AG04450 (cell line): ENCODE measurements at regions not wholly inside any gene's neighbourhood (a gene's known extent, or its start where the extent isn't known, plus 50 kb on each side); places are given as distances from the start of the nearest gene placed in this dataset.

Source experiments
- CTCF ChIA-PET: fragments of 300-600, 350-600 bp; formaldehyde crosslinking; extraction: SDS; loops from one replicate; lab custom pipeline; 2022; ENCODE audit warnings: antibody characterized with exemption, inconsistent platforms; lab: Charles Lee
- POLR2A ChIA-PET: fragments of 350-600 bp; formaldehyde crosslinking; extraction: SDS; loops from one replicate; lab custom pipeline; 2021; ENCODE audit warnings: antibody characterized with exemption, inconsistent platforms; lab: Yijun Ruan, JAX
- DNase-seq: peaks from one replicate; pipeline ENCODE4 v3.0.0-alpha.2; 2011; ENCODE audit warnings: low read depth, low spot score
- H3K27ac ChIP-seq: one replicate; pipeline ENCODE4 v1.5.1; 2012; ENCODE audit warnings: low read depth, low read length, control low read depth
- H3K27me3 ChIP-seq: one replicate; pipeline ENCODE4 v1.6.0; 2012; ENCODE audit warnings: low read length; ENCODE audit not compliant: control insufficient read depth, insufficient read depth
- H3K4me3 ChIP-seq: 2 replicates; pipeline ENCODE4 v1.5.1; 2011; ENCODE audit warnings: mild to moderate bottlenecking, low read depth, low read length, control low read depth
- H3K9me3 ChIP-seq: 2 replicates; pipeline ENCODE4 v1.5.1; 2012; ENCODE audit warnings: low read length; ENCODE audit not compliant: control insufficient read depth, insufficient read depth
- CTCF ChIP-seq: IDR thresholded peaks from 2 replicates; pipeline ENCODE4 v1.5.1; 2011; ENCODE audit warnings: low read depth, low read length, control low read depth, inconsistent platforms

DNA sequence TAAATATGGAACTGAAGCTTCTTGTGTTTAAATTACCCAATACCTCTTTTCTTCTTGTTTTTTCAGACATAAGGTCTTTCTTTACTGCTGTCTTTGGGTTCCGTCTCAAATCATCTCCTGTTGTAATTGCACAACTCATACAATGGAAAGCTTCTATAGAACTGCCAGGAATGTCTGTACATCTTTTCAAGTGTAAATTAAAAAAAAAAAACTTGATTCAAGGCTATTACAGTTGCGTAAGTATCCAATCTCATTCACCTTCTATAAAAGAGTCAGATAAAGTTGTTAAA lies 243.5 kb downstream of the ICE1 start:
- no peak for TF ChIP-seq CTCF
- H3K27ac ChIP-seq, result no peak overlapping the region
- DNase-seq, result no peak
- peaks cover 44% of the 10 kb centered on the region for H3K9me3 ChIP-seq
- ChIA-PET CTCF (no interaction called here), POLR2A (no interaction called here)
- no peak overlapping the region for H3K4me3 ChIP-seq
- no peaks in the 10 kb centered on the region for H3K27me3 ChIP-seq

GRCh38 chr5:5665225-5666075 lies 243.0 kb downstream of the ICE1 start:
- no peak for TF ChIP-seq CTCF
- ChIA-PET CTCF (no interaction called here), POLR2A (no interaction called here)
- H3K4me3 ChIP-seq, result no peak overlapping the region
- DNase-seq, result no peak
- no peak overlapping the region for H3K27ac ChIP-seq
- peaks cover 44% of the 10 kb centered on the region for H3K9me3 ChIP-seq
- H3K27me3 ChIP-seq, result no peaks in the 10 kb centered on the region

GRCh38 chr5:5658889-5659465 lies 236.5 kb downstream of the ICE1 start:
- CTCF ChIA-PET, result no interaction called here
- DNase-seq, result no peak
- H3K27ac ChIP-seq, result no peak overlapping the region
- H3K27me3 ChIP-seq, result no peaks in the 10 kb centered on the region
- POLR2A ChIA-PET, result no interaction called here
- TF ChIP-seq CTCF, result no peak
- peaks cover 21% of the 10 kb centered on the region for H3K9me3 ChIP-seq
- H3K4me3 ChIP-seq, result no peak overlapping the region

DNA sequence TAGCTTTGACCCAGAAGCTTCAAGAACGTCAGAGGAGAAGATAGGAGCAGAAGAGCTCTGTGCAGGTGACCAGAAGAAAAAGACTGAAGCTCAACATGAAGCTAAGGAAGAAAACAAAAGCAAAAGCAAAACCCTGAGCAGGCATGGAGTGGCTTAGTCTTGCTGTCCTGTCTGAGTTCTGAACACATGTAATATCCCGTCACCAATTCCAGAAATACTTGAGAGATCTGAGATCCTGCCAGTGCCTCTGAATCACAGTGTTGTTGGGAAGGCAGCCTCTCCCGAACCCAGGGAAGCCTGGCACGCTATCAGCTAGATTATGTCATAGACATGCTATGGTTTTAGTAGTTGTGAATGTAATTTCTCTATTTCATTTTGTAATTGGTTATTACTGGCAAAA lies 235.7 kb downstream of the ICE1 start:
- no peak for TF ChIP-seq CTCF
- POLR2A ChIA-PET, result interaction anchor here (0.6 kb wide), 1 partner anchor 164 kb away, joined by 3 read pairs; no protein-coding TSS in a partner anchor
- CTCF ChIA-PET, result no interaction called here
- H3K27me3 ChIP-seq, result no peaks in the 10 kb centered on the region
- DNase-seq, result no peak
- no peak overlapping the region for H3K4me3 ChIP-seq
- no peak overlapping the region for H3K27ac ChIP-seq
- H3K9me3 ChIP-seq, result peaks cover 21% of the 10 kb centered on the region

GRCh38 chr5:5652181-5652580 lies 229.7 kb downstream of the ICE1 start:
- POLR2A ChIA-PET, result no interaction called here
- Histone ChIP-seq H3K27ac (no peak overlapping the region), H3K4me3 (no peak overlapping the region), H3K9me3 (peaks cover 42% of the 10 kb centered on the region), H3K27me3 (no peaks in the 10 kb centered on the region)
- no peak for TF ChIP-seq CTCF
- DNase-seq, result no peak
- CTCF ChIA-PET, result no interaction called here
